HG03521 (cell line): ENCODE measurements at regions not wholly inside any gene's neighbourhood (a gene's known extent, or its start where the extent isn't known, plus 50 kb on each side); places are given as distances from the start of the nearest gene placed in this dataset.
A peak's percentile ranks its signal among the peaks of the same experiment; 100 is the strongest.

ENCODE experiments used
- ATAC-seq: cut with Tn5 transposase; IDR thresholded peaks from one replicate; pipeline ENCODE4 v1.9.1; 2021; ENCODE audit warnings: mild to moderate bottlenecking, moderate library complexity; ENCODE audit not compliant: unreplicated experiment

DNA sequence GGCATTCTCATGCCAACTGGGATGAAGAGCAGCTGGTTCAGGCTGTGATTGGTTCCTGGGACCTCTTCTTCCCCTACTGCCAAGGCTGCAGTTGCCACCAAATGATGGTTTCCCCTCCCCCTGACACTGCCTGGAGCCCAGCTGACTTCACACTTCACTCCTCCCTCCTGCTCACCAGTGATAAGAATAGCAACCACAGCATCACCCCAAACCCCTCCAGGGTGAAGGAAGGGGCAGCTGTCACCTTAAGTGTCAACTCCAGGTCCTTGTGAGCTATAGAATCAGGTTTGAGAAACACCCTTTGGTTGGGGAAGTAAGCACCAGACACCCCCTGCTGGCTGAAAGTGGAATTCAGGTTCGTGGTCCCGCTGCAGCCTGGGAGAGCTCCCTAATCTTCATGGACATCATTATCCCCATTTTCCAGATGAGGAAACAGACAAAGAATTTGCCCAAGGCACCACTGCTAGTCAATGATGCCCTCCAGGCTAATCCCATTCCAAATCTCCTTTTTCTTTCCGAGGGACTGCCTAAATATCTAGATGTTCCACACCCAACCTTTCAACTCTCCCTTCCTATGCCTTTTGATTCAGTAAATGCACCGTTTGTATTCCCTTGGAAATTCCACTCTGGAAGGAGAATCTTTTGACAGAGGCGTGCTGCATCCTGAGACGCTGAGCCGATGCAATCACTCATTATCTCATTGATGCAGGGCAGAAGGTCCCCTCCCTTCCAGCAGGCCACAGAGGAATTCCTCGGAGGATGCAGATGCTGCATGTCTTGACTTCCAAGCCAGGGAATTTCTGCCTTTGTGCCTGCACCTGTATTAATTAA is 50.6 kb upstream of the UQCRFS1 start:
- no peak for ATAC-seq

DNA sequence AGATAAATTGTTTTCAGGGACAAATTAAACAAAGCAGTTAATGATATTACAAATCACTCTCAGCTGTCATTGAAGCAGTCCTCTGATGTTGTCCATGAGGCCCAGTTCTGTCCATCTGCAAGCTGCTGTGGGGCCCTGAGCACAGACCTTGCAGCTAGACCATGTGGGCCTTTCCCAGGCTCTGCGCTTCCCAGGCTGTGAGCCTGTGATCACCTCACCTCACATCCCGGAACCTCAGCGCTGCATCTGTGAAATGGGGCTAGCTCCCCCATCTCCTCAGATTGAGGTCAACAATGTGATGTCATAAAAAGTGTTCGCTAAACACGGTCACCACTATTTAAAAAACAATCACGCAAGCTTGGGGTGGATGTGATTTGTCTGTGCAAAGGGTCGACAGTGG is 51.9 kb upstream of the UQCRFS1 start:
- no peak for ATAC-seq

DNA sequence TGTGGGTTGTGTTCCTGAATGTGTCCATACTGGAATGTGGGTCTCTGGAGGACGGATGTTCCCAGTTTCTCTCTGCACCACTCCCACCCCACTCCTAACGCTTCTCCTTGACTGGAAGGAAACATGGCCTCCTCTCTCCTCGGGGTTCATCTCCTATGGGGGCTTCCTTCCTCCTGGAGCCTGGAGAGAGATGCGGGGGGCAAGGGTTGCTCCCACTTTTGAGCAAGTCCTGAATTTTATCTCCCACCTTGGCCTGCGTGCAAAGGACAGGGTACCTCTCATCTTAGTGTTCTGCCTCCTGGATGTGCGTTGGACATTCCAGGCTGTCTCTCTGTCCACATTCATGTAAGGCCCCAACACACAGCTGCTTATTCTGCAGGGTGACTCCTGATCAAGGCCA is 52.5 kb upstream of the UQCRFS1 start:
- ATAC-seq: no peak

DNA sequence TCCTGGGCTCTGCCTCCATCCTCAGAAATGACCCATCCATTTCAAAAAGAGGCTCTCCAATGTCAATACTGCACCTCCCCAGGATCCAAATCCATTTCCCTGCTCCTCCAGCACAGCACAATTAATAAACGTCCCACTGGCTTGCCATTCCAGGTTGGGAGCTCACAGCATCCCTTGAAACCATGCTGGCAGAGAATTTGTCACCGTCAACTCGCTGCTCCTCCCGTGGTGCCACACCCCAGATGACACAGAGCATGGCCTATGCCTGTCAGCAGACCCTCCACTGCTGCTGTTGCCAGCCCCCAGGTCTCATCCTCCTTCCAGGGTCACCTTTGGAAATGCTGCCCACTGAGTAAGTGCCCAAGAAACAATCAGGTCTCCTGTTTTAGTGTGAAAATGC is 53.0 kb upstream of the UQCRFS1 start:
- no peak for ATAC-seq

DNA sequence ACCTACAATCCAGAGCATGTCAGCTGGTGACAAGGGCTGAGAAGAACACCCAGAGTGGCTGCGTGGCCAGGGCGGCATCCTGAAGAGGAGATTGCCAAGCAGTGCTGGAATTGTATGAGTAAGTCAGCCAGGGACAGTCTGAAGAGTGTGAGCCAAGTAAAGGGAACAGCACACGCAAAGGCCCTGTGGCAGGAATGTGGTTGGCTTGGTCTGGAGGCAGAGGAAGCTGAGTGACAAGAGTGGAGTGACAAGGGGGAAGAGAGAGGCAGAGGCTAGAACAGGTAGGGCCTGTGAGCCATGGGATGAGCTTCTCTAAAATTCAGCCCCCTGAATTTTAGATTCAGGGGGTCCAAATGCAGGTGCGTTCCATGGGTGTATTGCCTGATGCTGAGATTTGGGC is 53.7 kb upstream of the UQCRFS1 start:
- ATAC-seq: no peak

DNA sequence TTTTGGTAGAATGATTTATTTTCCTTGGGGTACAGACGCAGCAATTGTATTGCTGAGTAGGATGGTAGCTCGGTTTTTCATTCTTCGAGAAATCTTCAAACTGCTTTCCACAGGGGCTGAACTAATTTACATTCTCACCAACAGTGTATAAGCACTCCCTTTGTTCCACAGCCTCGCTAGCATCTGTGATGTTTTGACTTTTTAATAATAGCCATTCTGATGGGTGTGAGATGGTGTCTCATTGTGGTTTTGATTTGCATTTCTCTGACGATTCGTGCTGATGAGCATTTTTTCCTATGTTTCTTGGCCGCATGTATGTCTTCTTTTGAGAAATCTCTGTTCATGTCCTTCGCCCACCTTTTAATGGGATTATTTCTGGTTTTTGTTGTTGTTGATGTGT is 54.8 kb upstream of the UQCRFS1 start:
- no peak for ATAC-seq

DNA sequence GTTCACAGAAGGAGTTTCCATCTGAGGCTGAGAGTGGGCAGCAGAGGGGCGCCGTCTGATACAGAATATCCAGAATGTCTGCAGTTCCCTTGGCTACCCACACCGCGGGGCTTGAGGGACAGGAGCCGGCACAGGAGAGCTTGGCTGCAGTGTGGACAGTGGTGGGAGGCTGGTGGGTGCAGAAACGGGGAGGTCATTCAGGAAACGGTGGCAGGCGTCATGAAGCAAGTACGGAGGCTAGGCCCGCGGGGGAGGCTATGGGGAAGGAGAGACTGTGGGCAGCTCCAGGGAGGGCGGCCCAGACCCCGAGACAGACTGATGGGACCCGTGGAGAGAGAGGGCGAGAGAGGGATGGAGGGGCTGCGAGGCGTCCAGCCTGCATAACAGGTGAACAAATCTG is 55.2 kb upstream of the UQCRFS1 start:
- ATAC-seq: no peak

DNA sequence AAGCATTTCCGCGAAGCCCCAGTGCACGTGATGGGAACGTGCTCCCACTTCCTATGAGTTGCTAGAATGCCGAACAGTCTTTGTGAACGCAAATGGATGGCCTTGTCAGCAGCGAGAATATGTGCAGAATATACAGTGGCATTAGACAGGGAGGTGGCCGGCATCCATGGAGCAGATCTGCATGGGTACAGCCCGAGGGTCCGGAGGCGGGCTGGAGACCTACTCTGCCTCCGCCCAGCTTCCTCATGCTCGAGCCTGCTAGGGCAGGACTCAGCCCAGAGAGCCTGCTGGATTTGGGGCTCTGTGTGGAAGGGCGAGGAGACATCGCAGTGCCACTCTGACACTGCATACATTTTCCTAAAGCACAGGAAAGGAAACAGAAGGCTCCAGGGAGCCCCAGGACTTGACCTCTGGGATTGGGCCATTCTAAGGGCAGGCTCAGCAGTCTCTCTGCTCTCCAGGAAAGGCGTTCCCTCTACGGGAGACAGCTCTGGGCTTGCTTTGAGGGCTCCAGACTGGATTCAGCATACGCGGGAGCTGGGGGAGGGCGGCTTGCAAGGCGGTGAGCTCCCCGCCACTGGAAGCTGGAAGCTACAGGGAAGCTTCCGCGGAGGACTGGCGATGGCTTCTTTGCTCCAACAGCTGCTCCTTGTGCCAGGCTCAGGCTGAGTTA is 55.9 kb upstream of the UQCRFS1 start:
- ATAC-seq: no peak

DNA sequence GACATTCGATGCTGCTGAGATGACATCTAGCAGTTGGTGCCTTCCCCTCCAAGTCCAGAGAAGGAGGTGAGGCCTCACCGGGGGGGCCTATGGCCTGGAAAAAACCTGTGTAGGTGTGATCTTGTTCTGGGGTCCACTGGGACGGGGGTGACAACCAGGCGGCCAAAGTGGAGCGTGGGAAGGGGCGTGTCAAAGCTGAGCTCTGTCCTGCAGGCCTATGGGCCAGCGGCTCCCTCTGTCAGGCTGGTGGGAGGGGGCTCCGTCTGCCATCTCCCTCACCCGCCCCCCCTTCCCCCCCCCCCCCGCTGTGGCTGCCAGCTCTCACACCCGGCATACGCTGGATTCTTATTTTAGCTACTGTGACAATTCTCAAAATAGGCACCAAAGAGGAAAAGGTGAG is 56.7 kb upstream of the UQCRFS1 start:
- ATAC-seq: no peak

DNA sequence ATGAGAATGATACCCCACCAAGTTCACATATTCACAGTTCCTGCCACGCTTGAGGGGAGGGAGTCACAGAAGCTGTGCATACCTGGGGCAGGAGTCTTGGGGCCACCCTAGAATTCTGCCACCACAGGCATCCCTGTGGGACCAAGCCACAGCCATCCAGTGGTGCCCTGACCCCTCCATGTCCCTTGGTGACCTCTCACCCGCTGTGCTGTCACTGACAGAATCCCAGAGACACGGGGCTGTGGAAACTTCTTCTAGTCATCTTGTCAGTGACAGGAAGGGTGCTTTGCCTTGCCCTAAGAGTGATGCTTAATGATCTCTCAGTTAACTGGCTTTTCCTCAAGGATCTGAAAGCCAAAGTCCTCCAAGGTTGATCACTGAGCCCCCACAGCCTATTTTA is 58.4 kb upstream of the UQCRFS1 start:
- no peak for ATAC-seq

DNA sequence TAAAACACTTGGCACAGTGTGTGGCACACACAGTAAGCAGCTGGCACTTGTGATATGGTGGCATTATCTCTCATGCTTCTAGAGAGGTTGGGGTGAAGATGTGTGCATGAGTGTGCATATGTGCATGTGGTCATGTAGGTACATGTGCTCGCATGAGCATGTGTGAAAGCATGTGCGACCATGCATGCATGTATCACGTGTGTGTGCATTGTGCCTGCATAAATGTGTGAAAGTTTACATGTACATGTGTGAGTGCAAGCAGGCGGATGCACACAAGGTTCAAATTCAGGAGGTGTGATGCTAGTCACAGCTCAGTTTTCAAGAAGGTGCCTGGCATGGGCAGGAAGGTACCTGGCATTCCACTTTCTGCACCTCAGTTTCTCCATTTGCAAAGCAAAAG is 59.0 kb upstream of the UQCRFS1 start:
- no peak for ATAC-seq

DNA sequence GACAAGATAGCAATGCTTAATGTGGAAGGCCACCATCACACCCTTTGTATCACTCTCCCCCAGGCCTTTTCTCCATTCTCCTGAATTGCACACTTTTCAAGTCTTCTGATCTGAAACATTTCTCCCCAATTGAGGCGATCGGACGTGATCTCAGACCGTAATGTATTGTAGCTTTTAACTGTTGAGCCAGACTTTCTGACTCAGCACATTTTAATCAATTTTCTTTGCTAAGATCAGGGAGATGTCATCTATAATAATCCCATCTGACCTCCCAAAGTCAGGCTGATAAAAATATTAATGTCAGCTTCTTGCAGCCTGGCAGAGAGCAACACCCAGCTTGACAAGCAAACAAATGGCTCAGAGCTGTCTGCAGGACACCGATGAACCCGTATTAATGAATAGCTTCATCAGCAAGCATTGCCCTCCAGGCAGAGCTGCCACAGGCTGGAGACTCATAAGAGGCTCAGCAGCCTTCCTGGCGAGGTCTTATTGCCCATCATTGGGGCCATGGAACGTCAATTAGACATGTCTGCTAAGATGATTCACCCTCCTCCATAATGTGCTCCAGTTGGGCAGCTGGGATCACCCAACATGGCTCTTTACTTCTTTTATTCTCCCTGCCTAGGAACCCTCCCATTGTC is 60.2 kb upstream of the UQCRFS1 start:
- no peak for ATAC-seq

DNA sequence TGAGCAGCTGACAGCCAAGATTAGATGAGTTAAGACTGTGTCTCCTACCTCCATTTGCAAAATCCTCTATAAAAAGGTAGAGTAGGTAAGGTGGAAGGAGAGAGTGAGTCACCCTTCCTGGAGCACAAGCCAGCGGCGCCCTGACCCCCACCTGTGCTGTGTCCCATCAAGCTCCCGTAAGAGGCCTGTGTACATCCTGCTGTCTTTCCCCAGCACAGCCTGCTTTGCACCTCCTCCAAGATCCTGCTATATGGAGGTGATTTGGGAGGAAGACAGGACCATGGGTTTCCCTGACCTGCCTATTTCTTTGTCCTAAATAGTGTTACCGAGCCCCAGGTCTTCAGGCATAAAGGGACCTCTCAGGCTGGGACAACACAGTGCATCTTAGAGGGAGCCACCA is 62.3 kb upstream of the UQCRFS1 start:
- no peak for ATAC-seq

DNA sequence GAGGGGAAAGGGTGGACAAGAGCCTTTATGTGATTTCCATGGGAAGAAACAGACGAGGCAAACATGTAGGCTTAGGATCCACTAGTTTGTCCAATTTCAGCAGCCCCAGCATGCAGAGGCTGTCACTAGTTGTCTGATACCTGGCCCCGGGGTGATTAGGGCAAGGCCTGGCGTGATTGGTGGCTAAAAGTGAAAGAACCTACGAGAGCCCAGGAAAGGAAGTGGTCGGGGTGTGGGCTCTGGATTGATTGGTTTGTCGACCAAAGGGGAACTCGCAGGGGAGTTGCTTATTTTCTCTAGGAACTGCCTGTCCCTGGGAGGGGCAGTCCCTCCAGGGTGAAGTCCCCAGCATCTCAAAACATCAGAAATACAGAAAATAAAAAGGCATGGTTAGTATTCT is 64.2 kb upstream of the UQCRFS1 start:
- peak; percentile 94 for ATAC-seq

DNA sequence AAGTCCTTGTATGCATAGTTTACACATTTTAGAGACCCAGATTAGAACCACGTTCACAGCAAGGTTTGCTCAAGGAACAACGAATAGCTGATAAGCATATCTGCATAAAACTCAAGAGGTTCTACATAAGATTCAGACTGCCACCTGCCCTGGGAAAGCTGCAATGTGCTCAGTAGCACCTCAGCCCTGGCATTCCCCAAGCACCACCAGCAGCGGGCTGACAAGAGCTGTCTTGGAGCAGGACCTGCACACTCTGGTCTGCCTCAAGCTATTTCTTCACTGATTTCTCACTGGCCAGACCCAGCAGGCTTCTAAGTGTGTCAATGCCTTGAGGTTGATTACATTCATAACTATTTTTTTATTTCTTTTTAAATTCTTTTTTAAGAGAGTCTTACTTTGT is 65.8 kb upstream of the UQCRFS1 start:
- no peak for ATAC-seq

DNA sequence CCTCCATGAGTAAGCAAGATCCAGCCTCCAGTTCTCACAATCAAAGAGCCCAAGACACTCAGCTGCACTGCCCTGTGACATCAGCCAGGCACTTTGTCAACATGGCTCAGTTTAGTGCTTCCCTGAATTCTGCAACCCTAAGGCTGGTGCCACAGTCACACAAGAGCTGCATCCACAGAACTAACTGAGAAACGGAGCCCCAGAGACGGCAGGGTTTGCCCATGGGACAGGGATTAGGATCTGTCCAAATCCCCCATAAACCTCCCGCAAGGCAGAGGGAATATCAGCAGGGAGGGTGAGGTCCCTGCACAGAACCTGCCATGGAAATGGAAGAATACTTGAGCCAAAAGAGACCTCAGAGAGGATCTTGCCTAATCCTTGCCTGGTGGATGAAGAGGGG is 70.4 kb upstream of the UQCRFS1 start:
- ATAC-seq: no peak

DNA sequence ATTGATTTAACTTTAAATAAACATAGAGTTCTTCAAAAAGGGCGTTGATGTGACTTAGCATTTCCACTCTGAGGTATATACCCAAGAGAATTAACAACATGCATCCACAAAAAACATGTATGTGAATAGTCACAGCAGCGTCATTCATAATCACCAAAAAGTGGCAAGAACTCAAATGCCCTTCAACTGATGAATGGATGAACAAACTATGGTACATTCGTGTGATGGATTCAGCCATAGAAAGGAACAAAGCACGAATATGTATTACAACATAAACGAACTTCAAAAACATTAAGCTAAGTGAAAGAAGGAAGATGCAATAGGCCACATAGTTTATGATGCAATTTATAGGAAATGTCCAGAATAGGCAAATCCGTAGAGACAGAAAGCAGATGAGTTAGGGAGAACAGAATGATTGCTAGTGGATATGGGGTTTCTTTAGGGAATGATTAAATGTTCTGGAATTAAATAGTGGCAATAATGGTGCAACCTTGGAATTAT is 72.3 kb upstream of the UQCRFS1 start:
- no peak for ATAC-seq

DNA sequence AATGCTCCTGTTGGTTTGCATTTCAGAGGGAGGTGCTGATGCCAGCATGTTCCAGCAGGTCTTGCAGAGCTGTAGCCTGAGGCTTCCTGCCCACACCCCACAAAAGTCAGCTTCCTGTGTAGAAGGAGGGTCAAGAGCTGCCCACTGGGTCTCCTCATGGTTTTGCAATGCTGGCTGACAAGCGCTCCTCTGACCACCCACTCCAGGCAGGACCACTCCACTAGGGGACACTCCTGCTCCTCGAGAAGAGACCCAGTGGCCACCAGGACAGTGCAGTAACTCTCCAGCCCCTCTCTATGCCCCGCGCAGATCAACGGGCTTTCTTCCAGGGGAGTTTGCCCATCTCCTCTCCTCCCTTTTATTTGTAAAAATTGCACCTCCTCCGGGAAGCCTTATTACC is 72.9 kb upstream of the UQCRFS1 start:
- ATAC-seq: no peak

DNA sequence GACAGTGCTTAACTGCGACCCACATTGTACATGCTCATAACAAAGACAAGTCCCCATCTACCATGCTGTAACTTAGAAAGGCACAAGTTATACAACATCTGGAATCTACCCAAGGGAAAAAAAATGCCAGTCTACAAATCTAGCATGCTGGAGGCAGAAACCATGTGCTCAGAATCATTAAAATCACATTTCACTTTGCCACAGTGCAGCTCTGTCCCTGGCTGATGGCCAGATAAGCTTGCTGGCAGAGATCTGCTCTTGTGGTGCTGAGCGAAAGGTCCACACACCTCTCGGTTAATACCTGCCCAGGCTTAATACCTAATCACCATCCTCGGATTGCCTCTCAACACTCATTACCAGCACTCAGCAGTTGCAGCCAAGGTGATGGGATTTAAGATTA is 74.1 kb upstream of the UQCRFS1 start:
- no peak for ATAC-seq

DNA sequence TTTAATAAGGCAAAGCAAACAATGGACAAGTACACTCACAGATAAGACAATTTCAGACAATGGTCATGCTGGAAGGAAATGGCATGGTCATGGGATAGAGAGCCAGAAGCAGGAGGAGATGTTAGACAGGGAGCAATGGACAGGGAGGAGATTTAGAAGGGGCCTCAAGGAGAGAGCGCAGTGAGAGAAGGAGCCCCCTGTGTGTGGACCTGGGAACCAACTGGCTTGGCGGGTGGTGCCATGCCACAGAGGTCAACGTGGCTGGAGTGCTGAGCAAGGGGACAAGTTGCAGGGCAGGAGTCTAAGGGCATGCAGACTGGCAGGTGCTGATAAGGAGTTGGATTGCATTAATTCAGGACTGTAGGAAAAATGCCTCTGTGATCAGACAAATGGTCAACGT is 75.3 kb upstream of the UQCRFS1 start:
- ATAC-seq: no peak

DNA sequence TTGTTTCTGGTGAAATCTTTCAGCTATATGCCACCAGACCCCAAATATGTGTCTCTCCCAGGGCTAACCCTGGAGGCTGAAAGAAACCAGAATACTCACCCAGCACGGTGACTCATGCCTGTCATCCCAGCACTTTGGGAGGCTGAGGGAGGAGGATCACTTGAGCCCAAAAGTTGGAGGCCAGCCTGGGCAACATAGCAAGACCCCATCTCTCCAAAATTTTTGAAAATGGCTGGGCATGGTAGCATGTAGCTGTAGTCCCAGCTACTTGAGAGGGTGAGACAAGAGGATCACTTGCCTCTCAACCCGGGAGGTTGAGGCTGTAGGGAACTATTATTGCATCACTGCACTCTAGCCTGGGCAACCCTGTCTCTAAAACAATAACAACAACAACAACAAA is 76.1 kb upstream of the UQCRFS1 start:
- no peak for ATAC-seq

DNA sequence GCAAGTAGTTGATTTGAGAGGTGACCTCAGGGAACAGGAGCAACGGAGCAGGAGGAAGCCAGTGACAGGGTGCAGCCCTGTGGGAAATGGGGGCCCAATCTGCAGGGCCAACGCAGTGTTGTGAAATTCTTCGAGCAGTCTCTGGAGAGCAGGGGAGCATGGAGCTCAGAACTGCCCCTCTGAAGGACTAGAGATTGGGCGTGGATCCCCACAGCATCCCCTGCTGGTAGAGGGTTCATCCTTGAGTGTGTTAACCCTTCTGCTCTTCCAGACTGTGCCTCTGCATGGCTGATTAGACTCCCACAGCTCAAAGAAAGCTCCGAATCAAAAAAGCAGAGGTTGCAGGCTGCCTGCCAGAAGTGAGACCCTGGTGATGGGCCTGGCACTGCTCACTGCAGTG is 77.9 kb upstream of the UQCRFS1 start:
- ATAC-seq: no peak
